Right forelimb (tissue), 1 donor: ENCODE measurements at regions not wholly inside any gene's neighbourhood (a gene's known extent, or its start where the extent isn't known, plus 50 kb on each side); places are given as distances from the start of the nearest gene placed in this dataset.

Experiments used
- DNase-seq: peaks from one replicate; pipeline ENCODE4 v3.0.0-alpha.2; 2018

DNA sequence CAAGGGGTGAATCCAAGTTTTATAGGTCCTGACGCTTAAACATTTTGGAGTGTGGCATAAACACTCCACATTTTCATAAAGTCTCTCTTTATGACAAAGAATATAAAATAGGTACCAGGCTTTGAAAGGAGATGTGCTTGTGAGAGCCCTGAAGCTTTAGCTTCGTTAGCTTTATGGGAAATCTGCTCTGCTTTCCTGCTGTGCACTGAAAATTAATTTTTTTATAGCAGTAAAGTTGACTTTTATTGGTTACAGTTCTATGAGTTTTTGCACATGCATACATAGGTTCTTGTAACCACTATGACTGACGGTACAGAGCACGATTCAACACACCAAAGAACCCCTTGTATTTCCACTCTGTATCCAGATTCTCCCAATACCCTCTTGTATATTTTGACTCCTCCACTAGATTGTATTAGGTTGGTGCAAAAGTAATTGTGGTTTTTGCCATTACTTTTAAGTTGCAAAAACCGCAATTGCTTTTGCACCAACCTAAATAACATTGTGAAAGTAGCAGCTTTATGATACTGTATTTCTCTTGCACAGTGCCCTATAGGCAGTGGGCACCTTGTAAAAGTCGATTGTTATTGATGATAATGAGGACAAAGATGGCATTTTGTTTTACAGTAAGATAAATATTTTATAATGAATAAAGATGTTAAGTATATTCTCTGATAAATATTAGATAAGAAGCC lies 145.2 kb upstream of the AKIRIN2 start:
- DNase-seq: no peak

DNA sequence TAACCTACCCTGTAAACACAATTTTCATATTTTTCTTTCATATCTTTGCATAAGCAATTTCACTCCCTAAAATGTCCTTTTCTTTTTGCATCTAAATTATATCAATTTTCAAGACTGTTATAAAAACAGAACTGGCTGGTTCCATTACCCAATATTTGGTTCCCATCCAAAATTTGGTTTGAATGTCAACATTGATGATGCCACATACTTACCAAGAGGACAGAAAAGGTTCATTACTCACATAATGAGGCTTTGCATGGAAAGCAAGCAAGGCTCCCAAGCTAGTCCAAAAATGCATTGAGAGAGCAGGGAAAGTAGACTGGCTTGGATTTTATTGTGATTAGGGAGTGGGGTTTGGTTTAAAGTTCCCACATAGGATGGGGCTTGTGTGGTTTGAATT lies 144.4 kb upstream of the AKIRIN2 start:
- DNase-seq: no peak

DNA sequence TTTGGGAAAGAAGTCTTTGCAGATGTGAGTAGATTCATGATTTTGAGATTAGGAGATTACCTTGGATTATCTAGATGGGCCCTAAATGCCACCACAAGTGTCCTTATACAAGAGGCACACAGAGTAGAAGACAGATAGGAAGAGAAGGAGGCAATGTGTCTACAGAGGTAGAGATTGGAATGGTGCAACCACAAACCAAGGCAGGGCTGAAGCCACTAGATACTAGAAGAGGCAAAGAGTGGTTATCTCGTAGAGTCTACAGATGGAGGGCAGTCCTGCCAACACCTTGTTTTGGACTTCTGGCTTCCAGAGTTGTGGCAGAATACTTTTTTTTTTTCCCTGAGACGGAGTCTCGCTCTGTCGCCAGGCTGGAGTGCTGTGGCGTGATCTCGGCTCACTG lies 138.3 kb upstream of the AKIRIN2 start:
- no peak for DNase-seq

DNA sequence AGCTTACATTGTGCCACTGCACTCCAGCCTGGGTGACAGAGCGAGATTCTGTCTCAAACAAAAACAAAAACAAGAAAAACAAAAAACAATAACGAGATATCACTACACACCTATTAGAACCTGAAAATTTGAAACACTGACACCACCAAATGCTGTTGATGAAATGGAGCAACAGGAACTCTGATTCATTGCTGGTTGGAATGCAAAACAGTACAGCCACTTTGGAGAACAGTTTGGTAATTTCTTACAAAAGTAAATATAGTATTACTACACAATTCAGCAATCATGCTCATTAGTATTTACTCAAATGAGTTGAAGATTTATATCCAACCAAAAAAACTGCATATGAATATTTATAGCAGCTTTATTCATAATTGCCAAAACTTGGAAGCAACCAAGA lies 135.8 kb upstream of the AKIRIN2 start:
- DNase-seq: no peak

DNA sequence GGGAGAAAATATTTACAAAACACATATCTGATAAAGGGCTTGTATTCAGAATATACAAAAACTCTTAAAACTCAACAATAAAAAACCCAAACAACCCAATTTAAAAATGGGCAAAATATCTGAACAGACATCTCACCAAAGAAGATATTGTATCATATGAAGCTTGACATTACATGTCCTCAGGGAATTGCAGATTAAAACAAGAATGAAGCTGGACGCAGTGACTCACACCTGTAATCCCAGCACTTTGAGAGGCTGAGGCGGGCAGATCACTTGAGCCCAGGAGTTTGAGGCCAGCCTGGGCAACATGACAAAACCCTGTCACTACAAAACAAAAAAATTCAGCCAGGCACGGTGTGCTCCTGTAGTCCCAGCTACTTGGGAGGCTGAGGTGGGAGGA lies 135.4 kb upstream of the AKIRIN2 start:
- DNase-seq: no peak

DNA sequence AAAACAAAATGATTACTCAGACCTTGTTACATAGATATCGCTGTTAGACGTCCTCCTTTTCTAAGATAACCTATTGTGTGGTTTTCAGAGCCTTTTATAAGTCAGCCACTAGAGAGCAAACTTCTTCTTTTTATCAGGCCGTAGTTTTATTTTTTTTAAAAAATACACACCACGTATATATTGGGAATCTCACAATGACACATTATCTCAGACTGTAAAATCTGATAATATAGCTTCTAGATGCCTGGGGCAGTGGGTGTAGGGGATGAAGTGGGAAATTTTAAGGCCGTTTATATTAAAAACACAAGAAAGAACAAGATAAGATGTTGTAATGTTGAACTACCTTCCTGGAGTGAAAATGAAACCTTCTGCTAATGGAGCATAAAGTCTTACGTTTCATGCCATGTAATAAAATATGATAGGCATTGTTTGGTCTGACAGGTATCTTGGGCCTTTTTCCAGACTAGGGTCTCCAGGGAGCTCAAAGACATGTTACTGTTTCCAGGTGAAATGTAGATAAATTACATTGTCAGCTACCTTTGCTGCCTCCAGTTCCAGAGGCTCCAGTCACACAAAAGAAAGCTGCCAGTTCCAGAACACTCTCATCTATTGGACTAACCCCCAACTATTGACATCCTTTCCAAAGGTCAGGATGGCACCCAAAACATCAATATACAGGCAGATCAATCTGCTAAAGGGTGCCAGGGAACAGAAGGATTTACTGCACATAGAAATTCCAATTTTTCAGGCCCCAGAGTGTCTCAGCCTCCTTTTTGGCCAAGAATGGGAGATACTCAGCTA lies 130.2 kb upstream of the AKIRIN2 start:
- DNase-seq: no peak

DNA sequence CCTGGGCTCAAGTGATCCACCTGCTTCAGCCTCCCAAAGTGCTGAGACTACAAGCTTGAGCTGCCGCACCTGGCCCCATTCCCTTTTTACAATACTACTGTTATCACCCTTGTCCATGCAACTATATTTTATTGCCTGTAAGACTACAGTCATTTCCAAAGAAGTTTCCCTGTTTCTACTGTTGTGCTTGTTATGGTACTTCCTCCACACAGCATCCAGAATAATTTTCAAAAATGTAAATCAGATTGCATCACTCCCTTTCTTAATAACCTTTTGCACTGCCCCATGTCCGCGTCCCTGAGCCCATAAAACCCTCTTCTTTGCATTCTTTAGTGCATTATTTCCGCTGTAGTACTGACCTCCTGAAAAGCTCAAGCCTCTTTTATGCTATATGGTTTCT lies 128.9 kb upstream of the AKIRIN2 start:
- DNase-seq: no peak

DNA sequence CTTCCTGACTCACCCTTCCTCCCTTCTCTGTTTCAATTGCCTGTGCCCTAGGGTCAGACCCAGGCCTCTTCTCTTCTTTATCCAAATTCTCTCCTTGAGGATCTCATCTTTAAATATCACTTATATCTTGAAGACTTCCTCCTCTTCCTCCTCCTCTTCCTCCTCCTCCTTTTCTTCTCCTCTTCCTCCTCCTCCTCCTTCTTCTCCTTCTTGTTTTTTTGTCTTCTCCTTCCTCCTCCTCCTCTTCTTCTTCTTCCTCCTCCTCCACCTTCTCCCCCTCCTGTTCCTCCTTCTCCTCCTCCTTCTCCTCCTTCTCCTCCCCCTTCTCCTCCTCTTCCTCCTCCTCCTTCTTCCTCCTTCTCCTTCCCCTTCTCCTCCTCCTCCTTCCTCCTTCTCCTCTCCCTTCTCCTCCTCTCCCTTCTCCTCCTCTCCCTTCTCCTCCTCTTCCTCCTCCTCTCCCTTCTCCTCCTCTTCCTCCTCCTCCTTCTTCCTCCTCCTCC lies 127.6 kb upstream of the AKIRIN2 start:
- DNase-seq: no peak

DNA sequence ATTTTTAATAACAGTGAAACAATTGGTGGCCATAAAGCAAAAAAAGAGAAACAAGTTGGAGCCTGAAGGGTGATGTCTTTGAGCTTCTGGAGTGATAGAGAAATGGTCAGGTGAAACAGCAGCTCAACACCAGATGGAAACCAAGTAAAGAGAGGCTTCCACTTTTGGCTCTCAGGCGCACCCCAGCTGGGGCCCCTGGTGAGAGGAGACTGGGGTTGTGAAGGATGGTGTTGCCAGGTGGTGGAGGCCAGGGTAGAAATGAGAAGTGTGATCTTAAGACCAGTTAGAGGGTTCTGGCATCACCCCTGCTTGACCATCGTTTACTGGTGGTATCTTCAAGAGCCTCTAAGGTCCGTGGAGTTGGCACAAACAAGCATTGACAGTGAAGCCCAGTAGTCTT lies 126.0 kb upstream of the AKIRIN2 start:
- no peak for DNase-seq

DNA sequence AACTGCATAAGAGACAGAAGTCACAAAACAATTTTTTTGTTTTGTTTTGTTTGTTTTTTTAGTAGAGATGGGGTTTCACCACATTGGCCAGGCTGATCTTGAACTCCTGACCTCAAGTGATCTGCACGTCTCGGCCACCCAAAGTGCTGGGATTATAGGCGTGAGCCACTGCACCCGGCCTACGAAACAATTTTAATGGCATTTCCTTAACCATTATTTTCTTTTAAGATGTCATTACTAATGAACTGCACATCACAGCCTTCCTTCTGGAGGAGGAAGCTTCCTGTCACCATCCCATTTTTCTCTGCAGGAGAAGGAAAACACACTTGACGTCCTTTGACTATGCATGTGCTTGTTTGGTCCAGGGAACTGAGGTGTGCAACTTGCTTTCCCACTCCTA lies 125.3 kb upstream of the AKIRIN2 start:
- no peak for DNase-seq

DNA sequence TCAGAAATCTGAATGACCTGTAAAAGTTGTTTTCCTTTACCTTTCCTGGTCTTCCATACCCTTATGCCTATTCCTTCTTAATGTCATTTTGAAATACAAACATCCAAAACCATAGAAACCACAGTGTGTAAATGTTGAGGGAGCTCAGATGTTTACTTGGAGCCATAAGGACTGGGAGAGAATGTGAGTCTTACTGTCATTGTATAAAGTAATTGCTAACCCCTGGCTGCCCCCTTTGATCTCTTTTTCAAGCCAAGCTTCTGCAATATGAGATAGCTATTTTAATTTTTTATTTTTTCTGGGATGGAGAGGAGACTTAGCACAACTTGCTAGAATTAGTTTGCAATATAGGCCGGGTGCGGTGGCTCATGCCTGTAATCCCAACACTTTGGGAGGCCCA lies 124.4 kb upstream of the AKIRIN2 start:
- peak; percentile 57 for DNase-seq

DNA sequence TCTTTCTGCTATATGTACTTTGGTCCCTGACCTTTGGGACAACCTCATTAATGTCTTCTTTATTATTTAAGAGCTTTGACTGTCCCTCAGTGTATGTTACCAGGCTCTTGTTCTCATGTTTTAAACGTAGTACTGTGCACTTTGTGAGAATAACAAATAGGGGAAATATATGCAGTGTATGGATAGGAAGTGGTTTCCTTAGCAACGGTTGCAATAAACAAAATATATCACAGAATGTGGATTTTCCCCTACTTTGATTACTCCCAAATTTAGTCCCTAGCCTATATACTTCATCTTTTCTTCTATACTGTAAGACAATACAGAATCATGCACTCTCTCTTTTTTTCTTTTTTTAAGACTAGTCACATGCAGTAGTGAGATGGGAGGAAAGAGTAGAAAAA lies 123.8 kb upstream of the AKIRIN2 start:
- DNase-seq: no peak

DNA sequence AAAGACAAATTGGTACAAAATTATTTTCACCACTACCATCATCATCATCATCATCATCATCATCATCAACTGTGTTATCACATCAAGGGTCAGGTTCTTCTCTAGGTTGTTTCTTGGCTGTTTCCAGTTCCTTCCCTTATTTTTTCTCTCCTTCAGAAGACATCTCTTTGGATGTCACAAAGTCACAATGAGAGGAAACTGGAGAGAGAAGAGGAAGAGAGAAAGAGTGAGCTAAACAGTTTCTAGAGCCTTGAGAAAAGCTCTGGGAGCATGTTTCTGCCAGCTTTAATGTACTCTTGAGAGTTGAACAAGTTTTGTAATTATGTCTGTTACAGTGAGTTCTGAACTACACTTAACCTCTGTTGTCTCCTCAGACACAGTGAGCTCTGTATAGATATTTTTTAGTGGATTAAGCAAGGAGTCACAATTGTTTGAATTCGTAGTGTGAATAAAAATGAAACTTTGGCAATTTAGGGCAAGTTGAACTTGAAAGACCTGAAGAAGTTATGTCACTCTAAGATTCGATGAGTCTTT lies 123.0 kb upstream of the AKIRIN2 start:
- DNase-seq: no peak

DNA sequence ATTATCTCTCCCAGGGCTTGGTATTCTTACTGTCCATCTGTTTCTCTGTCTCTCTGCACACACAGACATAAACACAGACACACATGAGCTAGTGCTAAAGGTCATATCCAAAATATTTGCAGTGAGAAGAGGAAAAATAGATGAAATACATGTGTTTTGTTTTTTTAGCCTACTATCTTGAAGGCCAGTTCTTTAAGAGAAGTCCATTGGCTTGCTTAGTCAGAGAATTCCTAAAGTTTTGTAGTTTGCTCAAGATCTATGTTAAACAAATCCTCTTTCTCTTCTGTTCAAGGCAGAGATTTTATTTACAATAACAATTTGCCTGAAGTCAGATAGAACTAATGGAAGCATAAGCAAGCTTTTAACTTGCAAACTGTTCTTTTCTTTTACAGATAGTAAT lies 120.0 kb upstream of the AKIRIN2 start:
- no peak for DNase-seq

DNA sequence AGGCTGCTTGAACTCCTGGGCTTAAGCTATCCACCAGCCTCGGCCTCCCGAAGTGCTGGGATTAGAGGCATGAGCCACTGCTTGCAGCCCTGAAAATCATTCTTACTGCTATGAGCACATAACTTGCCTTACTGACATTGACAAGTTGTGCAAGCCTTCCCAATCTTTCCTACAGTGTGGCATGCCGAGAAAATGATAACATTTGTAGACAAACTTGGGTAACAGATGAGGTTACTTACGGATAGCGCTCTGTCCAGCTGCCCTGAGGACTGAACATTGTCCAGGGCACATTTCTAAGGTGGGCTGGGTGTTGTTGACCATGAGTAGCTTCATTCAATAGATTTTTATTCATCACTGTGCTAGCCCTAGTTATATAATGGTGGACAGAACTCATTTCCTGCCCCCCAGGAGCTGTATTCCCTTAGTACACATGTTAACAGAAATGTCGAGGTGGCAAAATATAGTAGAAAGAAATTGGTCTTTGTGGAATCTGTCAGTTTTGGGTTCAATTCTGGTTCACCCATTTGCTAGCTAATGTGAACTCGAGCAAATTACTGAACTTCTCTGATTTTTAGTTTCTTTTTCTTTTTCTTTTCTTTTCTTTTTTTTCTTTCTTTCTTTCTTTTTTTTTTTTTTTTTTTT lies 118.4 kb upstream of the AKIRIN2 start:
- DNase-seq: no peak

DNA sequence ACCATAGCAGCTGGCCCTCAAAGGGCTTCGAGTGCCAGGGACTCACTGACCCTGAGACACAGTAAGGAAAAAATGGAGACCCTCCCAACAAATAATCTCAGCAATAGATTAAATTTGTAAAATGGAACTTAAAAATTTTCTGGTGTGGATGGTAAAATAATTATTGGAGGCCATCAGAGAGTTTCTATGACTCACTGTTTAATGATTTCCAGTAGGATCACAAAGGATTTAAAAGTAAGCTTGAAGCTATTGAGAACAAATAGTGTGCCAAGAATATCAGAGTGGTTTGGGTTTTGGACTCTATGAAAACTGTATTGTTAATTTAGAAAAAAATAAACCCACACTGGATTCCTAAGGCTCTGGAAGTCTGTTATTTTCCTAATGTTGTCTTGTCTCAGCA lies 115.2 kb upstream of the AKIRIN2 start:
- DNase-seq: no peak

DNA sequence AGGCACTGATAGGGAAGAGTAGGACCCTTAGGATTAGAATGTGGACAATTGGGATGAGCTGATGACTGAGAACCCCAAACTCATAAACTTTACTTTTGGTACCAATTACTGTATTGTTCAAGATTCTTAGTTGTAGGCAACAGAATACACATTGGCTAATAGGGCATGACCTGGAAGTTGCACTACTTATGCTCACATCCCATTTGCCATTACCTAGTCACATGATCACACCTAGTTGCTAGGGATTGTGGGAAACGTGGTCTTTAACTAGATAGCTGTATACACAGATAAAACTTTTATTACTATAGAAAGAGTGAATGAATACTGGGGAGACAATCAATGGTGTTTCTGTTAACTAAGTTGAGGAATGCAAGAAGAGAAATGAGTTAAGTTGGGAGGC lies 113.4 kb upstream of the AKIRIN2 start:
- DNase-seq: no peak

DNA sequence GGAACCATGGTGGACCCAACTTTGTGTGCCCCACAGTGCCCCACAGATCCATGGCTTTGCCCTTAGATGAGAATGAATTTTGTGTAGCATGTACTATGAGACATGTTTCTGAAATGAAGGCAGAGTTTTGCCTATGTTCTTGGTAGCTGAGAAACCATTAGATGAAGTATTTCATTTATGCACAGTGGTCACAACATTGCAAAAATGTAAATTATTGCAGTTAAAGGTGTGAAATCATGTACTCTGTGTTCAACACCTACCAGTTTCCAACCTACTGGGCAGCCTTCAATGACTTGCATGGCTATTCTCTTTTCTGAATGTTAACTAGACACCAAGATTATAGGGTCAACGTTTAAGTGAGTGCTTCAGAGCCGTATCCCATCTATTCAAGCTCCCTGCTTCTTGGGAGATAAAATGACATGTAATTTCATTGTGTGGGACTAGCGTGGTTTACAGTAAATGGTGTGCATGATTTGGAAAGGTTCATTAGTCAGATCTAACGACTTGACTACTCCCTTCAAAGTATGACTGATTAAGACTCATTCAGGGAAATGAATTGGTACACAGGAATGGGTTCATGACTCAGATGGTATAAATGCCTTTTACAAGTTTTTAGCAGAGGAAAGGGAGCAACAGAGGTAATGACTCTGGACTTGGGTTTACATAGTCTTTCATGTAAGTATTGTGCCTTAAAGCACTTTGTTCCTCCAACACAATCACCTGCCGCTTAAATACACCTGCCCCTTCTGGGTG lies 106.1 kb upstream of the AKIRIN2 start:
- no peak for DNase-seq

DNA sequence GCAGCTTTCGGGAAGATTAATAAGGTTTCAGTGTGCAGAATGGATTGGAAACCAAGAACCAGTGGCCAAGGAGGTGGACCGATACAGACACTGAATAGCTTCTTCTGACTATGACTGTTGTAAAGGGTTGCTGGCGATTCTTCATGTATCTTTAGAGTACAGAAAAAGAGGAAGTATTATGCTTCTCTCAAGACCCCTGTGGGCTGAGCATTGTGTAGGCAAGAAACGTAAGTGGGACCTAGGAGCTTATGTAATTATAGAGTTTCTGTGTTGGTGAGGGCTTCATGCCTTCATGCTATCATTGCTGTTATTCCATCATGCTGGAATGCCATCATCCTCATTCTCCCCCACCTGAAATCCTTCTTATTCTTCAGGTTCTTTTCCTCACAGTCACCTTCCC lies 105.4 kb upstream of the AKIRIN2 start:
- no peak for DNase-seq

DNA sequence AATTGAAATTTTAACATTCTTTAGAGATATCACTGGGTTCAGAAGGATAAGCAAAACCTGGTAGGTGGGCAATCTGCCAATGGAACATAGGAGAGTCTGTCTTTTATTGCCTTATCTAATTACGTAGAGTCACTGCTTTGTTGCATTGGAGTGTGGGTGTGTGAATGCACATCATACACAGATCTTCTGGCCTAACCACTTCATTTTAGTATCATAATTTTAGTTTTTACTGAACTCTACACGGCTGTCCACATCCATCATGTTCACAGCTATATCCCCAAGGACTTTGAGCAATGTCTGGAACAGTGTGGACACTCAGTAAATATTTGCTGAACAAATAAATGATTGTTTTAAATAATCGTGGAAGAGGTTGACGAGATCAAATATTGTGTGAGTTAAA lies 104.6 kb upstream of the AKIRIN2 start:
- no peak for DNase-seq

DNA sequence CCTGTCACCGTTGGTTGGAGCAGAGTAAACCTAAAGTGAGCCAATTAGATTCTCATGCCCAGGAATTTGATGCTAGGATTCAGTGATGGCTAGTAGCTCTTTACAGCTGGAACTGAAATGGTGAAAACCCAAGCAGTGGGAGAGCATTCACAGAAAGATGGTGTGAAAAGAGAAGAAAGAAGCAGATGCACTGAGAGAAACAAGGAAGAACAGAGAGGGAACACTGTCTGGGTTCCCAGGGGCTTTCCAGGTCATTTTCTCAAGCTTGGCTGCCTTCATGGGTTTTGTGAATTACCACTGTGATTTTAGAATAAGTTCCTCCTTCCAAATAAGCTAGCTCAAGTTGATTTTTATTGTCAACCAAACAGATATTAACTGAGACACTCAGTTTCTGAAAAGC lies 104.1 kb upstream of the AKIRIN2 start:
- no peak for DNase-seq

DNA sequence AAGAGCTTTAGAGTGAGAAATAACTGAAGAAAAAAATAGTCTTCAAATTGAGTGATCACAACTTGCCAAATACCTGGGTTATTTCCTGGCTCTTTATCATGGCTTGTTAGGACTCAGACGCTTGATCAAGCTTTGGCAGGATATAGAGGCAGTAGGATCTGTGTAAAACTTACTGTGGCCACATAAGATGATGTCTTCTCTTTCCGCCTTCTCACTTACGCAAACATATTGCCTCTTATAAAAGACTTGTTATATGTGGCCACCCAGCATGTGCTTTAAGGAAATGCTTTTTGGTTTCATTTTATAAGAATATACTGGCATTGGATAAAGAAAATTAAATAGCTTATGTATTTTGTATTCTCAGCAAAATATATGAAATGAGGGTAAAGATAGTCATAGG lies 101.8 kb upstream of the AKIRIN2 start:
- no peak for DNase-seq

DNA sequence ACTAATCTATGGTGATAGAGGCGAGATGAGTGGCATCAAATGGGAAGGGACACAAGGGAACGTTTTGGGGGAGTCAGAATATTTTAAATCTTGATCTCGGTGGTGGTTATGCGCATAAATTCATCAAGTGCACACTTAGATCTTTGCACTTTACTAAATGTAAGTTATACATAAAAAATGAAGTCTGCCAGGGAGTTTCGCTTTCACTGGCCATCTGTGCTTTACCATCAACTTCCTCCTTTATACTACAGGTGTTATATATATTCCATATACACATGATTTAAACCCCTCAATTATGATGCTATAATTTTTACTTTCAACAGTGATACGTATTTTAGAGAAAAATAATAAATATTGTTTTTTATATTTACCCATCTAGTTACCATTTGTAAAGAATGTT lies 97.6 kb upstream of the AKIRIN2 start:
- DNase-seq: no peak
